H9 (cell line): ENCODE measurements at regions not wholly inside any gene's neighbourhood (a gene's known extent, or its start where the extent isn't known, plus 50 kb on each side); places are given as distances from the start of the nearest gene placed in this dataset.

Experiments
- DNase-seq: peaks from one replicate; pipeline ENCODE4 v3.0.0-alpha.2; 2017
- H2AFZ ChIP-seq: one replicate; pipeline ENCODE4 v1.6.1; 2013; ENCODE audit warnings: mild to moderate bottlenecking, low read length, control low read depth, moderate library complexity
- H2AK5ac ChIP-seq: 2 replicates; pipeline ENCODE4 v1.6.1; 2013; ENCODE audit warnings: low read length, control low read depth, mixed read lengths; ENCODE audit not compliant: insufficient read length
- H2BK120ac ChIP-seq: one replicate; pipeline ENCODE4 v1.6.1; 2013; ENCODE audit warnings: low read depth, mild to moderate bottlenecking, low read length, control low read depth, inconsistent platforms; ENCODE audit not compliant: poor library complexity, severe bottlenecking
- H2BK12ac ChIP-seq: 2 replicates; pipeline ENCODE4 v1.6.1; 2013; ENCODE audit warnings: low read length, control low read depth, mixed read lengths, low read depth; ENCODE audit not compliant: insufficient read length
- H2BK15ac ChIP-seq: 2 replicates; pipeline ENCODE4 v1.6.1; 2013; ENCODE audit warnings: low read depth, low read length, control low read depth
- H2BK20ac ChIP-seq: one replicate; pipeline ENCODE4 v1.6.1; 2013; ENCODE audit warnings: low read depth, mild to moderate bottlenecking, low read length, control low read depth, inconsistent platforms; ENCODE audit not compliant: poor library complexity, severe bottlenecking
- H2BK5ac ChIP-seq: 2 replicates; pipeline ENCODE4 v1.6.1; 2013; ENCODE audit warnings: low read length, control low read depth, mixed read lengths; ENCODE audit not compliant: insufficient read length
- H3K14ac ChIP-seq: 2 replicates; pipeline ENCODE4 v1.6.1; 2013; ENCODE audit warnings: low read length, control low read depth; ENCODE audit not compliant: insufficient read depth
- H3K18ac ChIP-seq: 2 replicates; pipeline ENCODE4 v1.6.1; 2013; ENCODE audit warnings: low read depth, mild to moderate bottlenecking, mixed read lengths, low read length, control low read depth; ENCODE audit not compliant: insufficient read length
- H3K23ac ChIP-seq: 2 replicates; pipeline ENCODE4 v1.6.1; 2013; ENCODE audit warnings: low read length, control low read depth, mixed read lengths, low read depth; ENCODE audit not compliant: insufficient read length
- H3K23me2 ChIP-seq: 2 replicates; pipeline ENCODE4 v1.6.1; 2013; ENCODE audit warnings: low read depth, mild to moderate bottlenecking, mixed read lengths, low read length, control low read depth; ENCODE audit not compliant: insufficient read length, poor library complexity, severe bottlenecking
- H3K27ac ChIP-seq: 2 replicates; pipeline ENCODE4 v1.5.1; 2013; ENCODE audit warnings: low read length, control low read depth, mixed read lengths, low read depth; ENCODE audit not compliant: insufficient read length
- H3K27me3 ChIP-seq: 2 replicates; pipeline ENCODE4 v1.6.1; 2013; ENCODE audit warnings: low read length, control low read depth, inconsistent platforms; ENCODE audit not compliant: insufficient read depth
- H3K4ac ChIP-seq: 2 replicates; pipeline ENCODE4 v1.6.1; 2013; ENCODE audit warnings: low read depth, mild to moderate bottlenecking, control low read depth, inconsistent platforms, low read length, moderate library complexity
- H3K4me1 ChIP-seq: 2 replicates; pipeline ENCODE4 v1.6.1; 2013; ENCODE audit warnings: low read length, control low read depth, inconsistent platforms; ENCODE audit not compliant: insufficient read depth
- H3K4me2 ChIP-seq: 2 replicates; pipeline ENCODE4 v1.6.1; 2013; ENCODE audit warnings: low read length, control low read depth, mixed read lengths; ENCODE audit not compliant: insufficient read length, insufficient read depth
- H3K56ac ChIP-seq: 2 replicates; pipeline ENCODE4 v1.6.1; 2013; ENCODE audit warnings: low read depth, mild to moderate bottlenecking, mixed read lengths, low read length, control low read depth; ENCODE audit not compliant: insufficient read length
- H3K79me1 ChIP-seq: 2 replicates; pipeline ENCODE4 v1.6.1; 2013; ENCODE audit warnings: low read depth, mild to moderate bottlenecking, moderate library complexity, low read length, control low read depth, inconsistent platforms; ENCODE audit not compliant: insufficient read depth, poor library complexity, severe bottlenecking
- H3K79me2 ChIP-seq: 2 replicates; pipeline ENCODE4 v1.6.1; 2013; ENCODE audit warnings: low read length, control low read depth, inconsistent platforms; ENCODE audit not compliant: insufficient read depth
- H3K9ac ChIP-seq: 2 replicates; pipeline ENCODE4 v1.6.1; 2013; ENCODE audit warnings: low read length, control low read depth, mixed read lengths; ENCODE audit not compliant: insufficient read length; ENCODE audit errors: extremely low read depth
- H3K9me3 ChIP-seq: one replicate; pipeline ENCODE4 v1.6.1; 2013; ENCODE audit warnings: low read depth, low read length, inconsistent platforms; ENCODE audit not compliant: control insufficient read depth
- H3T11ph ChIP-seq: one replicate; pipeline ENCODE4 v1.6.1; 2013; ENCODE audit warnings: mild to moderate bottlenecking, low read length, control low read depth, inconsistent platforms
- H4K20me1 ChIP-seq: one replicate; pipeline ENCODE4 v1.6.1; 2013; ENCODE audit not compliant: control insufficient read depth, insufficient read length, insufficient read depth
- H4K5ac ChIP-seq: 2 replicates; pipeline ENCODE4 v1.6.1; 2013; ENCODE audit warnings: low read depth, mild to moderate bottlenecking, mixed read lengths, low read length, control low read depth; ENCODE audit not compliant: insufficient read length
- H4K8ac ChIP-seq: replicated peaks from 2 replicates; pipeline ENCODE4 v1.6.1; 2013; ENCODE audit warnings: low read length, control low read depth, mixed read lengths, low read depth; ENCODE audit not compliant: insufficient read length
- H4K91ac ChIP-seq: 2 replicates; pipeline ENCODE4 v1.6.1; 2013; ENCODE audit warnings: low read depth, mild to moderate bottlenecking, moderate library complexity, mixed read lengths, low read length, control low read depth; ENCODE audit not compliant: insufficient read length
- H3K27ac Mint-ChIP-seq, 3 experiments: 2 replicates in 2 of 3; 3 replicates in 1 of 3; pipeline ENCODE4 v1.8.0; 2020 to 2021; ENCODE audit warnings: mixed read lengths in 3 of 3, mild to moderate bottlenecking in 1 of 3, moderate library complexity in 1 of 3
- H3K27me3 Mint-ChIP-seq: 2 replicates; pipeline ENCODE4 v1.8.0; 2021; ENCODE audit warnings: low read depth, mild to moderate bottlenecking, moderate library complexity, mixed read lengths
- H3K36me3 Mint-ChIP-seq, 3 experiments: 2 replicates in 2 of 3; 3 replicates in 1 of 3; pipeline ENCODE4 v1.8.0; 2020 to 2021; ENCODE audit warnings: low read depth in 3 of 3, mixed read lengths in 3 of 3; ENCODE audit not compliant: insufficient read depth in 1 of 3
- H3K4me1 Mint-ChIP-seq, 2 experiments: 2 replicates each; pipeline ENCODE4 v1.8.0; 2020; ENCODE audit warnings: mixed read lengths in 2 of 2
- H3K4me3 Mint-ChIP-seq, 2 experiments: 2 replicates in 1 of 2; 3 replicates in 1 of 2; pipeline ENCODE4 v1.8.0; 2020 to 2021; ENCODE audit warnings: mild to moderate bottlenecking in 2 of 2, mixed read lengths in 2 of 2, moderate library complexity in 1 of 2
- H3K9me3 Mint-ChIP-seq, 2 experiments: 2 replicates in 1 of 2; 3 replicates in 1 of 2; pipeline ENCODE4 v1.8.0; 2020; ENCODE audit warnings: mild to moderate bottlenecking in 2 of 2, mixed read lengths in 2 of 2, moderate library complexity in 1 of 2
- WGBS: extraction: QIAGEN DNeasy Blood & Tissue Kit; methylation state at CpG from one replicate; pipeline ENCODE4 v1.1.7; 2013; ENCODE audit warnings: missing lambda C conversion rate, low lambda C conversion rate, mixed read lengths; ENCODE audit not compliant: insufficient read length; ENCODE audit errors: extremely low coverage; 5-methylcytosine and 5-hydroxymethylcytosine counted together
- TF ChIP-seq, protein P1 (sequence below): fragments of 200-600 bp; sonication (generic); conservative IDR thresholded peaks from 3 replicates; pipeline ENCODE4 v1.8.0; 2021; ENCODE audit warnings: antibody characterized with exemption, mild to moderate bottlenecking

- no peak overlapping the region for H3K23ac ChIP-seq
- no peak for DNase-seq
- no peak overlapping the region for H4K91ac ChIP-seq
- WGBS = no CpG with 5 or more reads among the region's 4 CpGs
- H3K4me1 ChIP-seq = no peaks in the 10 kb centered on the region
- H3K27me3 ChIP-seq = no peaks in the 10 kb centered on the region
- no peak overlapping the region for H2BK120ac ChIP-seq
- no peaks in the 10 kb centered on the region for H3K79me1 ChIP-seq
- no peaks in the 10 kb centered on the region for H3K23me2 ChIP-seq
- no peak overlapping the region for H3K4ac ChIP-seq
- no peak overlapping the region for H2BK20ac ChIP-seq
- no peak overlapping the region for H3K4me2 ChIP-seq
- no peak overlapping the region for H4K8ac ChIP-seq
- no peak overlapping the region for H2BK15ac ChIP-seq
- H3K18ac ChIP-seq = no peak overlapping the region
- H4K5ac ChIP-seq = no peak overlapping the region
- H3K27me3 Mint-ChIP-seq = no peaks in the 10 kb centered on the region
- TF ChIP-seq, protein P1, sequence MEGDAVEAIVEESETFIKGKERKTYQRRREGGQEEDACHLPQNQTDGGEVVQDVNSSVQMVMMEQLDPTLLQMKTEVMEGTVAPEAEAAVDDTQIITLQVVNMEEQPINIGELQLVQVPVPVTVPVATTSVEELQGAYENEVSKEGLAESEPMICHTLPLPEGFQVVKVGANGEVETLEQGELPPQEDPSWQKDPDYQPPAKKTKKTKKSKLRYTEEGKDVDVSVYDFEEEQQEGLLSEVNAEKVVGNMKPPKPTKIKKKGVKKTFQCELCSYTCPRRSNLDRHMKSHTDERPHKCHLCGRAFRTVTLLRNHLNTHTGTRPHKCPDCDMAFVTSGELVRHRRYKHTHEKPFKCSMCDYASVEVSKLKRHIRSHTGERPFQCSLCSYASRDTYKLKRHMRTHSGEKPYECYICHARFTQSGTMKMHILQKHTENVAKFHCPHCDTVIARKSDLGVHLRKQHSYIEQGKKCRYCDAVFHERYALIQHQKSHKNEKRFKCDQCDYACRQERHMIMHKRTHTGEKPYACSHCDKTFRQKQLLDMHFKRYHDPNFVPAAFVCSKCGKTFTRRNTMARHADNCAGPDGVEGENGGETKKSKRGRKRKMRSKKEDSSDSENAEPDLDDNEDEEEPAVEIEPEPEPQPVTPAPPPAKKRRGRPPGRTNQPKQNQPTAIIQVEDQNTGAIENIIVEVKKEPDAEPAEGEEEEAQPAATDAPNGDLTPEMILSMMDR = no peak
- no peak overlapping the region for H3K4me3 Mint-ChIP-seq
- no peaks in the 10 kb centered on the region for H3K36me3 Mint-ChIP-seq
- no peaks in the 10 kb centered on the region for H4K20me1 ChIP-seq
- no peak overlapping the region for H3K27ac ChIP-seq
- no peak overlapping the region for H2AK5ac ChIP-seq
- H3T11ph ChIP-seq = no peak overlapping the region
- no peak overlapping the region for H3K27ac Mint-ChIP-seq
- H3K56ac ChIP-seq = no peak overlapping the region
- H2BK5ac ChIP-seq = no peak overlapping the region
- H3K4me1 Mint-ChIP-seq = peaks cover 0 to 2% of the 10 kb centered on the region in 2 experiments; a peak in 1 of 4 replicates
- H3K9me3 Mint-ChIP-seq = no peaks in the 10 kb centered on the region
- H3K79me2 ChIP-seq = no peaks in the 10 kb centered on the region
- H3K9me3 ChIP-seq = no peaks in the 10 kb centered on the region
- H2BK12ac ChIP-seq = no peak overlapping the region
- no peak overlapping the region for H2AFZ ChIP-seq
- no peak overlapping the region for H3K9ac ChIP-seq
- H3K14ac ChIP-seq = no peak overlapping the region
Measured at GRCh38 chr6:74357321-74357720, 661.3 kb downstream of the CD109 start.
